GM18858 (cell line): ENCODE measurements at regions not wholly inside any gene's neighbourhood (a gene's known extent, or its start where the extent isn't known, plus 50 kb on each side); places are given as distances from the start of the nearest gene placed in this dataset.

Experiments
- ATAC-seq: cut with Tn5 transposase; IDR thresholded peaks from one replicate; pipeline ENCODE4 v1.9.1; 2021; ENCODE audit not compliant: unreplicated experiment

DNA sequence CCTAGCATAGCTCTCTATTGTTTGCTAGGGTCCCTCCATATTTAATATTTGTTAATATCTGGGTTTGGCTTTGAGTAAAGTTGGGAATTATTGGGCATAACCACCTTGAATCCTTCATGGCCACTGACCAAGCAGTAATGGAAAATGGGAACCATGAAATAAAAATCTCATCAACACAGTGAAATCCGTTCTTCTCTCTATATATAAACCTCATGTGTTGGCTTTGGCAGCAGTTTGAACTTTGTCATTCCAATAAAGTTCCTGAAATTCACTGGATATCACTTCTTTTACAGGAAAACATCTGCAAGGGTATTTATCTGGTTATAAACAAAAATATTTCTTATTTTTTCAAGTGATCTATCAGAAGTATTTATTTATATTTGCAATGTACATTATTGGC lies 93.0 kb upstream of the MPDZ start:
- ATAC-seq: no peak

DNA sequence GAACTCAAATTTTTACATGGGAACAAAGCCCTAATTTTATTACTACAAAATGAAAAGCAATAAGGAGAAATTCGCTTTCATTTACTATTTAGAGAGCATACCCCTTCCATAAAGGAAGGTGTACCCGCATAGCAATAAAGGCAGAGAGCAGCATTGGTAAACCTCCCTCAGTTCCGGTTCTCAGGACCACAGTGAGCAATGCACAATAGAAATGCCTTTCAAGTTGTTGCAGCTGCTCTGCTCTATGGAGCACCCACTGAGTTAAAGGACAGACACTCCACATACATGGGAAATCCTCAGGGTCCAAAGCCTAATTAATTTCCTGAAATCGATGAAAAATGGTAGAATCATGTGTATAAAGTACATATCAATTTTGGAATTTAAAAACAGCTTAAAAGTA lies 89.9 kb upstream of the MPDZ start:
- no peak for ATAC-seq

DNA sequence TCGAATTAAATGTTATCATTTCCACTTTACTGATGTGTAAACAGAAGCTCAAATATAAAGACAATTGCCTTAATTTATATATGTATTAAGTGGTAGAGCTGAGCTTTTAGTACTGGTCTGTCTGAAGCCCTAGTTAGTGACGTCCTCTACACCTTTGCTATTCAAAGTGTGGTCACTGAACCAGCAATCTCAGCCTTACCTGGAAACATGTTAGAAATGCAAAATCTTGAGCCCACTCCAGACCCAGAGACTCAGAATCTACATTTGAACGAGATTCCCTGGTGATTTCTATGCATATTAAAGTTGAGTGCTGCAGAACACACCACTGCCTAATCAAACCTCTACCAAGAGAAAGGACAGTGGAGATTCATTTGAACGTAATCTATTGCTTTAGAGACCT lies 88.3 kb upstream of the MPDZ start:
- no peak for ATAC-seq

DNA sequence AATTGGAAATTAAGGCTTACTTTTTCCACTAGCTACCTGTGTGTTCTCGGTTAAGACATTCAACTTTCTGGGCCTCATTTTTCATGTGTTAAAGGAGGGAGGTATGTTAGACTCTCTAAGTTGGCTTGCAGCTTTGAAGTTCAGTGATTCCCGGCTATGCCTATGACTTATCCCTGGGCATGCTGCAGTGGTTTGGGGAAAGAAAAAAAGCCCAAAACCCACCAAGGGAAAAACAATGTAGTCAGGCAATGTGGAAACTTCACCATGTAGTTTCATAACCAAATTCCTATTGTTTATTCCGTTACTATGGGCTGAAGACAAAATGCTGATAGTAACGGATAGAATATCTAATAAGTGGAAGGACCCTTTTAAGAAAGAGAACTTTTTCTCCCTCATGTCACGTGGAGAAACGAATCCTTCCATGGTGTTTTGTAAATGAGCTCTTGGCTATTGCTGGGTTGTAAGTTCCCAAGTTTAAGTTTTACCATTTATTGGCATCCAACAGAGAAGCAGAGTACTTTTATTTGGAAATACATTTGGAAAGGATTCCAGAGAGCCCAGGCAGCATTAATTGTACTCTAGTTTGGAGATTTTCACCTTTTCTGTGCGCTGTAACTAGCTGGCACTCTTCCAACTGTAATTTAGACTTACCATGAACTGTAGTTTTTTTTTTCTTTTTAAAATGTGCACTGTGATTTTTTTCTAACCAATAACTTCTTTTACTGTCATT lies 84.9 kb upstream of the MPDZ start:
- ATAC-seq: no peak

DNA sequence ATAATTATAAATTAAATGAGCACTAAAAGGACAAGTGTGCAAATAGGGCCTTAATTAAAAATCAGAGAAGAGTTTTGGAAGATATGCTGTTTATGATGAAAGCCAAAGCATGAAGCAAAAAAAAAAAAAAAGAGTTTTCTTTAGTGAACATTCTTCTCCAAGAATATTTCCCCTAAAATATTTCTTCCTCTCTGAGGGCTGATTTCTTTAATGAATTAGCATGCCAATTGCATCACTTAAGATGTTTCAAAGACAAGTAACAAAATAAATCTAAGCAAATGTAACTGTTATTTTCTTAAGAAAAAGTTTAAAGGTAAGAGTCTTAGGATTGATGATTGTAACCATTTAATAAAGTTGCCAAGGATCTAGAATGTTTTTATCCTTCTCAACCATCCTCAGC lies 81.6 kb upstream of the MPDZ start:
- ATAC-seq: no peak

DNA sequence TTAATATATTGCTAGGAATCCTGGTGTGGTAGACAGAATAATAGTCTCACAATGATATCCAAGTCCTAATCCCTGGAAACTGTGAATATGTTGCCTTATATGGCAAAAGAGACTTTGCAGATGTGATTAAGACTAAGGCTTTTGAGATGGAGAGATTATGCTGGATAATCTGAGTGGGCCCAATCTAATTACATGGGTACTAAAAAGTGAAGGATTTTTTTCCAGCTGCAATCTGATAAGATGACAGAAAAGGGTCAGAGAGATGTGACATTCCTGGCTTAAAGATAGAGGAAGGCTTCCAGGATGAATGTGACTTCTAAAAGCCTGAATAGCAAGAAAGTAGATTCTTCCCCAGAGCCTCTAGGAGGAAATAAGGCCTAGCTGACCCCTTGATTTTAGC lies 80.7 kb upstream of the MPDZ start:
- no peak for ATAC-seq

DNA sequence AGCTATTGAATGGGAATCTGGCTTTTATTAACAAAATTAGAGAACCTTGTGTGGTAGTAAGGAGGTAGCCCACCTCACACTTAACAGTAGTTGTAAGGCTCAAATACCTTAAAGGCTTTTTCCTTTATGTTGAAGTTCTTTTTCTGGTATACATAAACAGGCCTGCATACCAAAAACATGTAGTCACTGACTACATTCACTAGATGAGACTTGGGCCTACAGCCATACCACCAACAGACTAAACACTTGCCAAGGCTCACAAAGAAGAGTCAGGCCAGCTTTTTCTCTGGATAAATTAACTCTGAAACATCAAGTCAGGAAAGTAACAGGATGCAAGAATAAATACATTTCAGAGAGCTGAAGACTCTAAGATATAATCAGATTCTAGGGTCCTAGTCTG lies 78.6 kb upstream of the MPDZ start:
- ATAC-seq: no peak

DNA sequence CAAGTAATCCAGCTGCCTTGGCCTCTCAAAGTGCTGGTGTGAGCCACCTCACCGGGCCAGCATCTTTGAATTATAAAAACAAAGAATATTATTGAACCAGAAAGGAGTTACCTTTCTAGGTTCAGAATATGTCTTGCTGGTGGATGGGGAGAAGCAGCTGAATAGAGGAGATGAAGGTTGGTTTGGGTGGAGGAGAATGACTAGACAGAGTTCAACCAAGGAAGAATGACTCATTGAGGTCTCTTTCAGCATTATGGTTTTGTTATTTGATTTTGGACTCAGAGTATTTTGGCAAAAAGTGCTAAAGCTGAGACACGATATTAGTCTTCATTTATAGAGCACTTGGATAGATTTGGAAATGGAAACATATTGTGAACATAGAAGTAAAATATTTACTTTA lies 75.2 kb upstream of the MPDZ start:
- no peak for ATAC-seq

DNA sequence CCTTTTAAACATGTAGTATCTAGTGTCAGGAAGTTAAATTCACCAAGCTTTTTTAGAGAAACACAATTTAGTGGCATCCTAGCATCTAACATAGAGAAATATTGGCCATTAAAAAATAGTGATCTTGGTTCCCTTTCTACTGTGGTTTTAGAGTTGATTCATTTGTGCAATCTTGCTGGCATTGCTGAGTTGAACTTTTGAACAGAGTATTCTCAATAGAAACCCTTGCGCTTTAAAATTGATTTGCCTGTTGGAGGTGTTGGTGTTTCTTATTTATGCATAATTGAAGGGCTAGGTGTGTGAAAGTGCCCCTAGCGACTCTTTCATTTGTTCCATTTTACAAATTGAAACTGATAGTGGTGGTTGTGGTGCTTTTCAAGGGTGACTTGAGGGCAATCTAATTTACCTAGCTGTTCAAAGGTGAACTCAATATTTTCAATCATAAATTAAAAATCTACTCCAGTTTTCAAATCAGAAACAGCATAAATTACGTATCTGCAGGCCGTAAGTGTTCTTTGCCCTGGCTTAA lies 73.0 kb upstream of the MPDZ start:
- peak; percentile 48 for ATAC-seq

DNA sequence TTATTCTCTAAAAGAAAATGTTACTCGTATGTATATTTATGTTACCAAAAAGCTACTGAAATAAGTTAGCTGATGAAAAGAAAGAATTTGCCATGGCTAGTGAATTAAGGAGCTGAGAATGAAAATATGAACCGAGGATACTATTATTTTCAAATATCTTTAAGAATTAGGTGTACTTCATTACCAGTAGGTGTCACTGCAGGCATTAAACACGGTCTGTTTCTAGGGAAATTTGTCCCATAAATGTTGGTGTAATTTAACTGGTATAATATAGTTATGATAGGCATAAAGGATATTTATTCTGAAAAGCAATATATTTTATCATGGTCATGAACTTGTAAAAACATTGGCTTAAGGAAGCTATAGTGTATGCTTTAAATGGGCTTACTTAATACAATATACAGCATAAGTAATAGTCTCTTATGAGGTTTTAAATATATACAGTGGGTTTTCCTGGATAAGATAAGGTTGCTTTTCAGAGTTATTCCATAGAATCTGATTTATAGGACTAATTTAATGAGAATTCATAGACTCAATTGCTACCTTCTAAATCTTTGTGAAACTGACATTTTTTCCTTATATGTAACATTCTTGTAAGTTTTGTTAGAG lies 72.4 kb upstream of the MPDZ start:
- ATAC-seq: no peak

DNA sequence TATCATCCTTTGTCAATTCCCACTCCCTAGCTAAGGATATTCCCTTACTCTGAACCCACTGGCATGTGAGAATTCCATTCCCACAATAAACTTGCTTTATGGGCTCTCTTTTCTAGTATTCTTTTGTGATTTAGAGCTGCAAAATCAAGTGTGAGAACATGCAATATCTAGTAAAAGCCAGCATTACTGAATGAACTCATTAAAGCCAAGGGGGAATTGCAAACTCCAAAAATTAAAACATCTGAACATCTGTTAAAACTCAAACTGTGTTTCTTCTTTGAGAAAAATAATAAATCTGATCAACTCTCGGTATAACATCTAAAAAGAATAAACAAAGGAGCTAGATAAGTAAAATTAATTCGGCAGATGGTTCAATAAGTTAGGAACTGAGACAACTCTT lies 53.1 kb upstream of the MPDZ start:
- ATAC-seq: no peak

DNA sequence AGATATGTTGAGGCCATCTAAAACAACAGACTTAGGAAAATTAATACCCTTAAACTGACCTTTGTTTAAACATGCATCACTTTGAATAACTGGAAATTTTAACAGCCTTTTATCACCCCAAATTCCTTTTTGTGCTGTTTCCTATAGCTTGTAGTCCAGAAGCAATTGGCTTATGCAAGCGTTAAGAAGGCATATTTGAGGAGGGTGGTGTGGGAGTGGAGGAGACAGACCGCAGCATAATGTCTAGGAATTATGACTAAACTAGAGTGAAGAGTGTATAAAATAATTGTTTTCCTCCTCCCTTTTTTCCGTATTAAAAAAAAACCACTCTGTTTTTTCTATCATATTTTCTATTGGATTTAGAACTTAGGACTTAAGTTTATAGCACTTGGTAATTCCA lies 51.8 kb upstream of the MPDZ start:
- ATAC-seq: no peak

DNA sequence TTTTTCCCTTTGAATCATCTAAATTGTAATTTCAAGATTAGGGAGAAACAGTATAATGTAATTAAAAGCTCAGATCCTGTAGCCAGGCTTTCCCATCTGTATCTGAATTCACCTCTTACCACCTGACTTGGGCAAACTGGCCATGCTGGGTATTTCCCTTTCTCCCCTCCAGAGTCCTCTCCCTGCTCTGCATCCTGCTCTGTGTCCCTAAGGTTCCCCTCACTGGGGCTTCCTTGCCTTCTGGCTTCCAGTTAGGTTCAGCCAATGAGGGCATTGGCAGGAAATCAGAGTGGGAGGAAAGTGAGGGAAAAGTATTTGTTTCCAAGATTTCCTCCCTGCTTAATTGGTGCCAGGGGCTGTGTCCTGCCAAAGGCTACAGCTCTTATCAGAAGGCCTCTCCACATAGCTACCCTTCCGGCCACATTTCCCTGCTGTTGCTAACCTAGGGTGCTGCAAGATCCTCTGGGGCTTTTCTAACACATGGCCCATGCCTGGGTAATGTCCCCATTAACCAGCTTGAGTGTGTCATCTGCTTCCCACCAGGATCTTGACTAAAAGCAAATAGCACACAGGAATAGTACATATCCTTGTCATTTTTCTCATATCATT lies 51.0 kb upstream of the MPDZ start:
- ATAC-seq: no peak
